ENCODE measurements at regions not wholly inside any gene's neighbourhood (a gene's known extent, or its start where the extent isn't known, plus 50 kb on each side); places are given as distances from the start of the nearest gene placed in this dataset.
"Not testable (repeated sequence)": the region's sequence is repeated elsewhere in the genome, so short reads cannot be mapped to it uniquely, and the experiment has no call there.

DNA sequence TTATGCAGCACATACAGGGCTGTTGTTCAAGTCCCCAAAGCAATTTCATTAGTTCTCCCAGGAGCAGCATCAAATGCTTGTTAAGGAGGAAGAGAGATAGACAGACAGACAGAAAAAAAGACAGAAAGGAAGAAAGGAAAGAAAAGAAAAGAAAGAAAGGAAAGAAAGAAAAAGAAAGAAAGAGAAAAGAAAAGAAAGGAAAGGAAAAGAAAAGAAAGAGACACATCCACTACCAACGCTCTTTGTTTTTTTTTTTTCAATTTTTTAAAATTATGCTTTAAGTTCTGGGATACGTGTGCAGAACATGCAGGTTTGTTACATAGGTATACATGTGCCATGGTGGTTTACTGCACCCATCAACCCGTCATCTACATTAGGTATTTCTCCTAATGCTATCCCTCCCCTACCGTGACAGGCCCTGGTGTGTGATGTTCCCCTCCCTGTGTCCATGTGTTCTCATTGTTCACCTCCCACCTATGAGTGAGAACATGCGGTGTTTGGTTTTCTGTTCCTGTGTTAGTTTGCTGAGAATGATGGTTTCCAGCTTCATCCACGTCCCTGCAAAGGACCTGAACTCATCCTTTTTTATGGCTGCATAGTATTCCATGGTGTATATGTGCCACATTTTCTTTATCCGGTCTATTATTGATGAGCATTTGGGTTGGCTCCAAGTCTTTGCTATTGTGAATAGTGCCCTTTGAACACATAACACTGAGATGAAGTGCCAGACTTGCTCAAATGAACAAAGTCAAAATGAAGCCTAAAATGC, 119.0 kb upstream of the ZNF521 start:
- H3K36me3 Mint-ChIP-seq; CTCF ChIA-PET; POLR2A ChIA-PET; DNase-seq; H3K4me3 ChIP-seq (ENCODE audit: low read length); H3K27me3 ChIP-seq (ENCODE audit: control insufficient read depth in 2 of 2, insufficient read depth in 2 of 2, low read length in 2 of 2); H3K27ac Mint-ChIP-seq; H3K4me3 Mint-ChIP-seq; H3K36me3 ChIP-seq (ENCODE audit: control insufficient read depth in 2 of 3, insufficient read depth in 3 of 3, low read length in 3 of 3); H3K4me1 Mint-ChIP-seq; H3K9me3 ChIP-seq (ENCODE audit: control insufficient read depth in 2 of 3, low read length in 3 of 3); H3K27me3 Mint-ChIP-seq; ATAC-seq; H3K27ac ChIP-seq (ENCODE audit: low read depth, low read length); H3K4me1 ChIP-seq (ENCODE audit: control insufficient read depth in 2 of 2, insufficient read depth in 2 of 2, low read length in 2 of 2); intact Hi-C loops (cut with micrococcal nuclease): not testable (repeated sequence)
- peaks cover 0 to 13% (median 6%) of the 10 kb centered on the region in 11 donors for H3K9me3 Mint-ChIP-seq

GRCh38 chr18:25470062-25470461, 118.1 kb upstream of the ZNF521 start:
- Mint-ChIP-seq H3K9me3 (peaks cover 0 to 13% (median 4%) of the 10 kb centered on the region in 11 donors), H3K27me3 (peaks cover 0 to 5% (median 0%) of the 10 kb centered on the region in 5 donors), H3K36me3 (peaks cover 0 to 3% (median 0%) of the 10 kb centered on the region in 5 donors), H3K4me1 (no peaks in the 10 kb centered on the region), H3K4me3 (no peak overlapping the region), H3K27ac (no peak overlapping the region)
- Histone ChIP-seq H3K4me1 (ENCODE audit: control insufficient read depth in 2 of 2, insufficient read depth in 2 of 2, low read length in 2 of 2) (no peaks in the 10 kb centered on the region), H3K9me3 (ENCODE audit: control insufficient read depth in 2 of 3, low read length in 3 of 3) (no peaks in the 10 kb centered on the region), H3K27ac (ENCODE audit: low read depth, low read length) (no peak overlapping the region), H3K36me3 (ENCODE audit: control insufficient read depth in 2 of 3, insufficient read depth in 3 of 3, low read length in 3 of 3) (no peaks in the 10 kb centered on the region), H3K4me3 (ENCODE audit: low read length) (no peak overlapping the region), H3K27me3 (ENCODE audit: control insufficient read depth in 2 of 2, insufficient read depth in 2 of 2, low read length in 2 of 2) (no peaks in the 10 kb centered on the region)
- intact Hi-C loops (cut with micrococcal nuclease): no loop called here
- no peak for DNase-seq
- ATAC-seq: no peak
- ChIA-PET POLR2A (no interaction called here), CTCF (no interaction called here)

DNA sequence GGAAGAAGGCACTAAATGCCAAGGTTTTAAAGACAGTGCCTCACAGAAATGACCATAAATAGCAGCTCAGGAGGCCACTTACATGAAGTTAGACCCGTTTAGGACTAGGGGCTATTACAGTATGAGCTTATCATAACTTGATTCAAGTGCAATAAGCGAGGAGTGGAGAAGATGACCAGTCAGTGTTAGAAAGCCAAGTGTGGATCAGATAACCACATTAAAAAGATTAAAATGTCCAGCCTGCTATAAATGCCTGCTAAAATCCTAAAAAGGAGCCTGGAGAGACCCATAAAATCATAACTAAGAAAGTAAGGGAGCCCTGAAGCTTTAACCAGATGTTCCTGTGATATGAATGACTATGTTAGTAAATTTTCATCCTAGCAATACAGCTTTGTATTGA, 117.5 kb upstream of the ZNF521 start:
- Mint-ChIP-seq H3K36me3 (peaks cover 0 to 3% (median 0%) of the 10 kb centered on the region in 5 donors), H3K27me3 (peaks cover 0 to 5% (median 4%) of the 10 kb centered on the region in 5 donors), H3K4me1 (no peaks in the 10 kb centered on the region), H3K9me3 (peaks cover 0 to 13% (median 2%) of the 10 kb centered on the region in 11 donors), H3K4me3 (no peak overlapping the region), H3K27ac (no peak overlapping the region)
- ChIA-PET POLR2A (no interaction called here), CTCF (no interaction called here)
- intact Hi-C loops (cut with micrococcal nuclease): no loop called here
- Histone ChIP-seq H3K4me3 (ENCODE audit: low read length) (no peak overlapping the region), H3K9me3 (ENCODE audit: control insufficient read depth in 2 of 3, low read length in 3 of 3) (no peaks in the 10 kb centered on the region), H3K27me3 (ENCODE audit: control insufficient read depth in 2 of 2, insufficient read depth in 2 of 2, low read length in 2 of 2) (no peaks in the 10 kb centered on the region), H3K36me3 (ENCODE audit: control insufficient read depth in 2 of 3, insufficient read depth in 3 of 3, low read length in 3 of 3) (no peaks in the 10 kb centered on the region), H3K27ac (ENCODE audit: low read depth, low read length) (no peak overlapping the region), H3K4me1 (ENCODE audit: control insufficient read depth in 2 of 2, insufficient read depth in 2 of 2, low read length in 2 of 2) (no peaks in the 10 kb centered on the region)
- ATAC-seq (no peak), DNase-seq (no peak)

DNA sequence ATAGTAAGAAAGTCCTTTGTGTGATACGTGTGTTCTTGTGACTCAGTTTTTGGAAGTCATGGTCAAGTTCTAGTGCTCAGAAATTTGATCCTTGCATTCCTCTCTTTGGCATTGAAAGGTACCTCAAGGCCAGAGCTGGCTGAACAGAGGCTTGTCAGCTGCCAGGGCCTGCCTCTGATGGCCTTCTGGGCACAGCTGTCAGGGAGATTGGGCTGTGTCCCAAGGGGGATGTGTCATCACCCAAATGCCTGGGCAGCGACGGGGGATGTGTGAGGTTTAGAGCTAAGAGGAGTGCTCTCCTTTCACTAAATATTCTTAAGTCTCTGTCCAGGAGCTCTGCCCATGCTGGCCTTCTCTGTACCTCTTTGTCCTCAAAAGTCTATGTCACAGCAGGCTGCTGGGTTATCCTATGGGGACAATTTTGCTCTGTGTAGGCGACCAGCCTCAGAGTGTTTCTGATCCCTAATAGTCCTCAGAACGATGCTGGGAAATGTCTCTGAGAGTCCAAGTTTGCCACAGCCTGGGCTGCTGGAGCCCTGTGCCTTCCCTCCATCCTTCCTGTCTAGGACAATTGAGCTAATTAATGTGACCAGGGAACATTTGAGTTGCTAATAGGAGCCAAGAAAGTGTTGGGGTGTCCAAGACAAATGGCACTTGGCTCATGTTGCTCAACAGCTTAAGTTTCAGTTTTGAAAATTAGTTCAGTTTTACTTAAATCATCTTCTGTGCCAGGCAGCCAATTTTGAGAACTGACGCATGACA, 115.4 kb upstream of the ZNF521 start:
- Histone ChIP-seq H3K27me3 (ENCODE audit: control insufficient read depth in 2 of 2, insufficient read depth in 2 of 2, low read length in 2 of 2) (no peaks in the 10 kb centered on the region), H3K4me3 (ENCODE audit: low read length) (no peak overlapping the region), H3K9me3 (ENCODE audit: control insufficient read depth in 2 of 3, low read length in 3 of 3) (no peaks in the 10 kb centered on the region), H3K27ac (ENCODE audit: low read depth, low read length) (no peak overlapping the region), H3K4me1 (ENCODE audit: control insufficient read depth in 2 of 2, insufficient read depth in 2 of 2, low read length in 2 of 2) (no peaks in the 10 kb centered on the region), H3K36me3 (ENCODE audit: control insufficient read depth in 2 of 3, insufficient read depth in 3 of 3, low read length in 3 of 3) (no peaks in the 10 kb centered on the region)
- Mint-ChIP-seq H3K4me1 (no peaks in the 10 kb centered on the region), H3K27me3 (peaks cover 0 to 7% (median 5%) of the 10 kb centered on the region in 5 donors), H3K4me3 (no peak overlapping the region), H3K27ac (no peak overlapping the region), H3K36me3 (peaks cover 0 to 3% (median 0%) of the 10 kb centered on the region in 5 donors), H3K9me3 (peaks cover 0 to 12% (median 2%) of the 10 kb centered on the region in 11 donors)
- DNase-seq (no peak), ATAC-seq (no peak)
- intact Hi-C loops (cut with micrococcal nuclease): no loop called here
- ChIA-PET CTCF (no interaction called here), POLR2A (no interaction called here)

DNA sequence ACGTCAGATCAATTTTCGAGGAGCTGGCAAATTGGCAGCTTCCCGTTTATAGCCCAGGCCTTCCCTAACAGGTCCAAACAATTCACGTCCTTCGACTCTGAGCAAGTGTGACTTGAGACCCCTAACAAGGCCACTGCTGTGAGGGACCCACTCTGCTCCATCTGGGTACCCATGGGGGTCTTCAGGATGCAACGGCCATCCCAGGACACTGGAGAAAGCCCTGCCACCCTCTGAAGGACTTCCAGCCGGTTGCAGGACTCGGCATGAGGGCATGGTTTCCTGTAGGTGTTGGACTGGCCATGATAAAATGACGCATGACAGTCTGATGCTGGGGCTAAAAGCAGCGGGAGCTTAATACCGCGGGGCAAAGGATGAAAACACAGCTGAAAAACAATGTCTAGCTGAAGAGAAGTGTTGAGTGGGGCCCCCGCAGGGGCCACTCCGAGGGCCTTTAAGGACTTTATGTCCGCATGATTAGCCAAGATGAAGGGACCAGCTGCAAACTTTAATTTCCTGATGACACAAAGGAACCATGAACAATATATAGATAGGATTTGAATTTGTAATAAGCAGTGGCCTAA, 113.3 kb upstream of the ZNF521 start:
- peaks cover 0 to 7% (median 0%) of the 10 kb centered on the region in 5 donors for H3K27me3 Mint-ChIP-seq
- H3K27ac Mint-ChIP-seq: no peak overlapping the region
- H3K4me1 Mint-ChIP-seq: no peaks in the 10 kb centered on the region
- Histone ChIP-seq H3K4me3 (ENCODE audit: low read length) (no peak overlapping the region), H3K27me3 (ENCODE audit: control insufficient read depth in 2 of 2, insufficient read depth in 2 of 2, low read length in 2 of 2) (no peaks in the 10 kb centered on the region), H3K36me3 (ENCODE audit: control insufficient read depth in 2 of 3, insufficient read depth in 3 of 3, low read length in 3 of 3) (no peaks in the 10 kb centered on the region), H3K9me3 (ENCODE audit: control insufficient read depth in 2 of 3, low read length in 3 of 3) (no peaks in the 10 kb centered on the region), H3K27ac (ENCODE audit: low read depth, low read length) (no peak overlapping the region), H3K4me1 (ENCODE audit: control insufficient read depth in 2 of 2, insufficient read depth in 2 of 2, low read length in 2 of 2) (no peaks in the 10 kb centered on the region)
- POLR2A ChIA-PET: no interaction called here
- peaks cover 0 to 7% (median 0%) of the 10 kb centered on the region in 11 donors for H3K9me3 Mint-ChIP-seq
- intact Hi-C loops (cut with micrococcal nuclease): no loop called here
- CTCF ChIA-PET: no interaction called here
- no peak for ATAC-seq
- DNase-seq: no peak
- no peaks in the 10 kb centered on the region for H3K36me3 Mint-ChIP-seq
- no peak overlapping the region for H3K4me3 Mint-ChIP-seq

DNA sequence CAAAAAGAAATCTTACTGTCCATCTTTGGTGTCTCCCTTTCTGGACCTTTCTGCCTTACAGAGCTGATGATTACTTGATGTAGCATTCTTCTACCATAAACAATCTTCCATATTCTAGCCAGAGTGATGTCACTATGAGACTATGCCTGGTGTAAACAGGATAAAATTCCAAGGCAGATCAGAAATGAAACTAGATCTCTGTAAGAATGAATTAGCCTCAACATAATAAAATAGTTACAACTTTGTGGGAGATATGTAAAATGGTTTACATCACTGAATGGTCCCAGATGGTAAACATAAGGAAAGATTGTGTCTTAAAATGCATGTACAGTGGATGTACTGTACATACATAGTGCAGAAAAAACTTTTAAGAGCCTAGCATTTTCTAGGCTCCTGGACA, 112.3 kb upstream of the ZNF521 start:
- H3K4me3 Mint-ChIP-seq: no peak overlapping the region
- Histone ChIP-seq H3K27ac (ENCODE audit: low read depth, low read length) (no peak overlapping the region), H3K4me3 (ENCODE audit: low read length) (no peak overlapping the region), H3K4me1 (ENCODE audit: control insufficient read depth in 2 of 2, insufficient read depth in 2 of 2, low read length in 2 of 2) (no peaks in the 10 kb centered on the region), H3K36me3 (ENCODE audit: control insufficient read depth in 2 of 3, insufficient read depth in 3 of 3, low read length in 3 of 3) (no peaks in the 10 kb centered on the region), H3K27me3 (ENCODE audit: control insufficient read depth in 2 of 2, insufficient read depth in 2 of 2, low read length in 2 of 2) (no peaks in the 10 kb centered on the region), H3K9me3 (ENCODE audit: control insufficient read depth in 2 of 3, low read length in 3 of 3) (no peaks in the 10 kb centered on the region)
- DNase-seq: no peak
- intact Hi-C loops (cut with micrococcal nuclease): no loop called here
- H3K36me3 Mint-ChIP-seq: no peaks in the 10 kb centered on the region
- CTCF ChIA-PET: no interaction called here
- POLR2A ChIA-PET: no interaction called here
- peaks cover 0 to 7% (median 0%) of the 10 kb centered on the region in 11 donors for H3K9me3 Mint-ChIP-seq
- H3K27me3 Mint-ChIP-seq: peaks cover 0 to 7% (median 0%) of the 10 kb centered on the region in 5 donors
- H3K4me1 Mint-ChIP-seq: no peaks in the 10 kb centered on the region
- no peak overlapping the region for H3K27ac Mint-ChIP-seq
- ATAC-seq: no peak

Measured in naive thymus-derived CD4-positive, alpha-beta T cell (primary cell).